Limb (tissue), 2 donors: ENCODE measurements at regions not wholly inside any gene's neighbourhood (a gene's known extent, or its start where the extent isn't known, plus 50 kb on each side); places are given as distances from the start of the nearest gene placed in this dataset.
"Not testable (repeated sequence)": the region's sequence is repeated elsewhere in the genome, so short reads cannot be mapped to it uniquely, and the experiment has no call there.

Experiments
- DNase-seq, 2 donors: peaks; one replicate each; pipeline ENCODE4 v3.0.0-alpha.2; 2016; ENCODE audit errors: extremely low spot score in 2 of 2

DNA sequence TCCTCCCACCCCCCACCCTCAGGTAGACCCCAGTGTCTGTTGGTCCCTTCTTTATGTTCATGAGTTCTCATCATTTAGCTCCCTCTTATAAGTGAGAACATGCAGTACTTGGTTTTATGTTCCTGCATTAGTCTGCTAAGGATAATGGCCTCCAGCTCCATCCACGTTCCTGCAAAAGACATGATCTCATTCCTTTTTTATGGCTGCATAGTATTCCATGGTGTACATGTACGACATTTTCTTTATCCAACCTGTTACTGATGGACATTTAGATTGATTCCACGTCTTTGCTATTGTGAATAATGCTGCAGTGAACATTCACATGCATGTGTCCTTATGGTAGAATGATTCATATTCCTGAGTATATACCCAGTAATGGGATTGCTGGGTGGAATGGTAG, 87.6 kb upstream of the TBL1X start:
- not testable (repeated sequence) for DNase-seq

GRCh38 chrX:9378980-9379696, 85.7 kb upstream of the TBL1X start:
- no peak for DNase-seq

- no peak for DNase-seq
Measured at GRCh38 chrX:9379697-9380551, 84.9 kb upstream of the TBL1X start.

DNA sequence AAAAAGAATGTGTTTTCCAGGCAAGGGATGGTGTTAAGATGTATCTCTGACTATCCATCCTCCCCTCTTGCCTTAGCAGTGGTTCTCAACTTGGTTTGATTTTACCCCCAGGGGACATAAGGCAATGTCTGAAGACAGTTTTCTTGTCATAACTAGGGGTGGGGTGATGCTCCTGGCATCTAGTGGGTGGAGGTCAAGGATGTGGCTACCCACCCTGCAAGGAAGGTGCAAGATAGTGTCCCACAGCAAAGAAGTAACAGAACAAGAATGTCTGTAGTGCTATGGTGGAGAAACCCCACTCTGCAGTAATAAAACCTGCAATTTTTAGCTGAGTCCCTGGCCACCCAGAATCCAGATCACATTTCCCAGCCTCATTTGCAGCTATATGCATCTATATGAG, 81.2 kb upstream of the TBL1X start:
- DNase-seq = no peak

DNA sequence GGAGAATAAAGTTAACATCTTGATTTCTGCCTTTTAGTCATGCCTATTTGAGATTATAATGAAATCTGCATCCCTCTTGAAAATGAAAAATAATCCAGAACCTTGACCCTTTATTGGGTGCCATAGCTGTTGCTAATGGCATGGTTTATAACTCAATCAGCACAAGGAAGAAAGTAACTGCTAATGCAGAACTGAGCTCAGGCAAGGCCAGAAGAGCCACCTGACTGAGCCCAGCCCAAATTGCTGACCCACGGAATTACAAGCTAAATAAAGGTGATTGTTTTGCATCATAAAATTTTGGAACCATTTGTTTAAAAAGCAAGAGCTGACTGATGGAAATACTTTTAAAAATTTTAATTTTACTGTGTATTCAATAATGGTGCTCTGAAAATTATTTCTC, 76.4 kb upstream of the TBL1X start:
- DNase-seq = no peak

DNA sequence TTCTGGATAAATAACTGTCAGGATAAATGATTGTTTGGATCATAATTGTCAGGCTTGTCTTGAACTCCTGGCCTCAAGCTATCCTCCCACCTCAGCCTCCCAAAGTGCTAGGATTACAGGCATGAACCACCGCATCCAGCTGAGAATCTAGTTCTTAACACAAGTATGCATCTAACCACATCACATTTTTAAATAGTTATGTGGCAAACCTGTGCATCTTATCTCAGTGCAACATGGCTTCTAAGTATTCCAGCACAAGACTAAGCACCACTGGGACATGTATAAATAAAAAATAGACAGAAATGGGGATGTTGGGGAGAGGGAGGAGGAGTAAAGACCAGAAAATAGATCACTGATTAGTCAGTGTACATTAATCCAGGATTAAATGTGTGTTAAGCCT, 74.7 kb upstream of the TBL1X start:
- no peak for DNase-seq

DNA sequence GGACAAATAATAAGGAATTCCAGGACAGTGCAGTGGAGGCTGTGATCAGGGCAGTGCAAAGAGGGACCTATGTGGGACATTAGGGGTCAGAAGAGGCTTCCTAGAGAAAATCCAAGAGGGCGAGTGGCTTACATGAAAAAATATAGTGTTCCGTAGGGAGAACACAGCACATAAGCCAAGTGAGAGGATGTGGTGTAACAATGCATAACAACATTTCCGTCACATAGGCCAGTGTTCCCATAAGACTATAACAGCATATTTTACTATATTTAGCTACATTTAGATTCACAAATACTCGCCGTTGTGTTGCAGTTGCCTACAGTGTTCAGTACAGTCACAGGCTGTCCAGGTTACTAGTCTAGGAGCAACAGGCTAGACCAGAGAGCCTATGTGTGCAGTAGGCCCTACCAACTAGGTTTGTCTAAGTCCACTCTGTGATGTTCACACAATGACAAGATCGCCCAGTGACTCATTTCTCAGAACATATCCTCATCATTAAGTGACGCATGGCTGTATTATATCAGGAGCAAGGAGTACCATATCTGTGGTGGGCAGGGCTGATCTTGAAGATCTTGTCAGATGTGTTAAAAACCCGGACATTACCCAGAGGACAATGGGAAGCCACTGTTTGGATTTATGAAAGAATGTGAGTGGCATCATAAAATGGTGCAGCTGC, 74.0 kb upstream of the TBL1X start:
- DNase-seq = no peak

GRCh38 chrX:9392445-9392844, 72.4 kb upstream of the TBL1X start:
- DNase-seq = no peak

- no peak for DNase-seq
Measured at GRCh38 chrX:9393571-9393970, 71.3 kb upstream of the TBL1X start.

DNA sequence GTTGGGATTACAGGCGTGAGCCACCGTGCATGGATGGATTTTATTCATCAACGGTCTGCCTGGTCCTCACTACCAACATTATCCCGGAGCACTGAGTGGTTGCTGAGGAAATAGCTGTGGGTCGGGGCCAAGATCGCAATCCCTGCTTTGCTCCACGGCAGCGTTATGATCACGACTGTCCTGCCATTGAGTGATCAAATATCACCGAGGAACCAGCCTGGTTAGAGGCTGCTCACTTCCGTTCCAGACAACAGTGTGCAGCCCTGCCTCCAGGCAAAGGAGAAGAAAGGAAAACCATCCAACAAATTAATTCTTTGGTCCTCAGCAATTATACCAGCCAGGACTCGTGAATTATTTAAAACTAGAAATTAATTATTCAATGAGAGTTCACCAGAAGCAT, 70.6 kb upstream of the TBL1X start:
- no peak for DNase-seq

DNA sequence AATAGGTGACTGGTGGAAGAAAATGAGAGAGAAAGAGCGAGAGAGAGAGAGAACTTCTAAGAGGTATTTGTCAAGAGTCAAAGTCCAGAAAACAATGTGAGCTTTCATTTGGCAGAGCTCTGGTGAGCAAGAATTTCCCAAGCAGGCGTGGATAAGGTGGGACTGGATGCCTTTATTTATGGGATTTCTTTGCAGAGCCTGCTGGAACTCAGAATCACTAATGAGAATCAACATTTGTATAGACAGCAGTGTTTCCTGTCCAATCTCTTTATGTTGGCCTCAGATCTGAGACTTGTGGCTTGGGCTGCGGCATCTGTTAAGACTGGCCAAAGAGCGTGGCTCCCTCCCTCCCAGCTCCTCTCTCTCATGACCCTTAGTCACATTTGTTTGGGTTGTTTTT, 67.9 kb upstream of the TBL1X start:
- DNase-seq = peak in 1 of 2 donors; percentile 4

- DNase-seq = no peak
Measured at GRCh38 chrX:9401051-9401450, 63.8 kb upstream of the TBL1X start.

DNA sequence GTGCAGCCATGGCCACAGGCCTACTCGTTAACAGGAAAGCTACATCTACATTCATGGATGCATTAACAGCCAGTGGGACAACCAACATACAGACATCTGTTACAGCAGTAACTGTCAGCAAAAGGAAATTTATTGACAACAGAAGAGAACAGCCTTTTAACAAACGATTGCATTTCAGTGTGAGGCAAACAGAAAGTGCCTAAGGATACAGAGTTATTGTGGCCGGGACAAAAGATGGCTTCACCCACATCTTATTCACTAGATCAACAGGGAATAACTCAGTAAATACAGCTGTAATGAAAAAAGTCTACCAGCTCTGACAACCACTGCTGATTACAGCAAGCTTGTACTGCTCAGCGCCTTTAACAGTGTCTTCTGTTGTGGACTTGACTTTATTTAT, 61.5 kb upstream of the TBL1X start:
- no peak for DNase-seq

GRCh38 chrX:9405635-9406034, 59.2 kb upstream of the TBL1X start:
- not testable (repeated sequence) for DNase-seq

DNA sequence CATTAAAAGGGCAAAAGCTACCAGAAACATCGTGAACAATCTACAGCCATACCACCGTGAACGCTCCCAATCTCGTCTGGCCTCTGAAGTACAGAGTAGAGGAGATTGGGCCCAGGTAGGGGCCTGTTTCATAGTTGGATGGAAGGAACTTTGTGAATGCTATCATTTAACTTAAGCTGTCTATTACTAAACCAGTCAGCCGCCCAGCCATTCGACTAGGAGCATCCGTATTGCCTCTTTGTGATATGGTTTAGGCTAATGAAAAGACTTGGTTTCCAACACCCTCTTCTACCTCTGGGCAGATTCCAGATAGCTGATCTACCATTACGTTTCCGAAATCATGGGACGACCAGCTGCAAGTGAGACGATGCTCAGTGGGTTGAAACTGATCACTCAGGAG, 54.0 kb upstream of the TBL1X start:
- DNase-seq = not testable (repeated sequence)

- not testable (repeated sequence) for DNase-seq
Measured at GRCh38 chrX:9411682-9412081, 53.2 kb upstream of the TBL1X start.

GRCh38 chrX:9414416-9414815, 50.4 kb upstream of the TBL1X start:
- DNase-seq = no peak
